ENCODE measurements at regions not wholly inside any gene's neighbourhood (a gene's known extent, or its start where the extent isn't known, plus 50 kb on each side); places are given as distances from the start of the nearest gene placed in this dataset.

DNA sequence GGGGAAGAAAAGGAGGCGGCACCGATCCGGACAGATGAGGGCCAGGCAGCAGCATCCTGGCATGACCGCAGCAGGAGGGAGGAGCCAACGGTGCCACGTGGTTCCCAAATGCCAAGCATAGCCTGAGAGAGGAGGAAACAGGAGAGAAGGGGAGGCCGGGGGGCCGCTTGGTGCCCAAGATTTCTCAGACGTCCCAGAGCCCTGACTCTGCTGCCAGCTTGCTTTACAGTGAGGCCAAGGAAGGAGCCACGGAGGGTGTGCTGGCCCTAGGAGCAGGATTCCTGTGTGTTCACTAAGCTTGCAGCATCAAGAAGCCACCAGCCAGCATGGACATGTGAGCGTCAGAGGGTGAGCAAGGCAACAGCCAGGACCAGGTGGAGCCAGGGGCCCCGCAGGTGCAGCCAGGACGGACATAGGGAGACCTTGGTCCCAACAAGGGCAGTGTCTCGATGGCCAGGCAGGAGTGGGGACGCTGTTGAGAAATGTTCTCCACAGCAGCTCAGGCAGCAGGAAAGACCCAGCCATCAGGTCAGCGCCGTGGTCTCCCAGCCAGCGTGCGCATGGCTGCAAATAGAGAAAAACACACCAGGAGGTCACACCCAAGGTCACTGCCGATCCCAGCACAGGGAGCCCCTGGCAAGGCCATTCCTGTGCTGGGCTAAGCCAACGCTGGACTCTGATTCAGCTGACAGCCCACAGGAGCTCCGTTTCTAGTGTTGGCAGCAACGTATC lies 143.7 kb downstream of the DLL1 start:
- TF ChIP-seq POLR2A (IDR thresholded peaks at IDR 0.05): no peak
- TF ChIP-seq, protein P1, sequence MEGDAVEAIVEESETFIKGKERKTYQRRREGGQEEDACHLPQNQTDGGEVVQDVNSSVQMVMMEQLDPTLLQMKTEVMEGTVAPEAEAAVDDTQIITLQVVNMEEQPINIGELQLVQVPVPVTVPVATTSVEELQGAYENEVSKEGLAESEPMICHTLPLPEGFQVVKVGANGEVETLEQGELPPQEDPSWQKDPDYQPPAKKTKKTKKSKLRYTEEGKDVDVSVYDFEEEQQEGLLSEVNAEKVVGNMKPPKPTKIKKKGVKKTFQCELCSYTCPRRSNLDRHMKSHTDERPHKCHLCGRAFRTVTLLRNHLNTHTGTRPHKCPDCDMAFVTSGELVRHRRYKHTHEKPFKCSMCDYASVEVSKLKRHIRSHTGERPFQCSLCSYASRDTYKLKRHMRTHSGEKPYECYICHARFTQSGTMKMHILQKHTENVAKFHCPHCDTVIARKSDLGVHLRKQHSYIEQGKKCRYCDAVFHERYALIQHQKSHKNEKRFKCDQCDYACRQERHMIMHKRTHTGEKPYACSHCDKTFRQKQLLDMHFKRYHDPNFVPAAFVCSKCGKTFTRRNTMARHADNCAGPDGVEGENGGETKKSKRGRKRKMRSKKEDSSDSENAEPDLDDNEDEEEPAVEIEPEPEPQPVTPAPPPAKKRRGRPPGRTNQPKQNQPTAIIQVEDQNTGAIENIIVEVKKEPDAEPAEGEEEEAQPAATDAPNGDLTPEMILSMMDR (IDR thresholded peaks at IDR 0.05): no peak
- TF ChIP-seq EP300 (IDR thresholded peaks at IDR 0.05): no peak

Measured in upper lobe of left lung (tissue), 4 donors.